ENCODE measurements at regions not wholly inside any gene's neighbourhood (a gene's known extent, or its start where the extent isn't known, plus 50 kb on each side); places are given as distances from the start of the nearest gene placed in this dataset.

DNA sequence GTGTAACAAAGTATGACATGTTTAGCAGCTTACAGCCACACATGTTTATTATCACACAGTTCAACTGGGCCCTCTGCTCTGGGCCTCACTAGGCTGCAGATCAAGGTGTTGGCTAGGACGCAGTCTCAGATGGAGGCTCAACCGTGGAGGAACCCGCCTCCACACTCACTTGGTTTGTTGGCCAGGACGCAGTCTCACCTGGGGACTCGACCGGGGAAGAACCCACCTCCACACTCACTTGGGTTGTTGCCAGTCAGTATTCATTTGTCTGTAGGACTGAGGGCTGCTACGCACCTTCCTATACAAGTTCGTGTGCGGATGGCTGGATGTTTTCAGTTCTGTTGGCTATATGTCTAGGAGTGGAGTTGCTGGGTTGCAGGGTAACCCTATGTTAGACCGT lies 240.7 kb upstream of the CIBAR2 start:
- DNase-seq, result no peak

- no peak for DNase-seq
These were observed 241.8 kb upstream of the CIBAR2 start for GRCh38 chr16:85353839-85354685.

GRCh38 chr16:85354686-85355514 lies 242.6 kb upstream of the CIBAR2 start:
- DNase-seq, result no peak

- no peak for DNase-seq
These were observed 243.2 kb upstream of the CIBAR2 start for GRCh38 chr16:85355515-85355837.

- no peak for DNase-seq
These were observed 243.9 kb upstream of the CIBAR2 start for GRCh38 chr16:85356157-85356556.

GRCh38 chr16:85357323-85357722 lies 245.1 kb upstream of the CIBAR2 start:
- DNase-seq, result no peak

GRCh38 chr16:85357924-85358505 lies 245.7 kb upstream of the CIBAR2 start:
- no peak for DNase-seq

- no peak for DNase-seq
These were observed 246.5 kb upstream of the CIBAR2 start for GRCh38 chr16:85358704-85359146.

DNA sequence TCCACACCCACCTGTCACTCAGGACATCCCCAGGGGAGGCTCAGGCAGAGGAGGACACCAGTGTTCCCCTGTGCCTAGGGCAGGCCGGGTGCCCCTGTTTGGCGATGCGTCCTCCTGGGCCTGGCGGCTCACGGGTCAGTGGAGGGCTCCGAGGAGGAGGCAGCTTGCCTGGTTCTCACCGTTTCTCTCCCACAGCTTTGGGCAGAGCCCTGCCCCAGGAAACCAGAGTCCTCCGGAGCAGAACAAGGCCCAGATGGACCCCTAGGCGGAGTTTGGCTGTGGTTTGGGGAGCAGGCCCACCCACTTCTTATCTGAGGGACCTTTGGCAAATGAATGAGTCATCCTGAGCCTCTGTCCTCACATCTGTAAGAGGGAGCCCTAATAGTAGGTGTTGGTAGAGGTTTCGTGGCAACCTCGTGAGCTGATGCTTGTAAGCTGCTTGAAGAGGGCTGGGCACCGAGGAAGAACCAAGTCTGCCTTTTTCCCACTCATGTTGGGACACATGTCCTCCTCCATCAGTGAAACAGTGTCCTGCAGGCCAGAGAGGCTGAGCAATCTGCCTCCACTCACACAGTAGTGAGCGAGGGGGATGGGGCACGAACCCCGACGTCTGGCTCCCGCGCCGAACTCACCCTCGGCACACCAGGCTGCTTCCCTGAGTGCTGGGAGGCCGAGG lies 247.0 kb upstream of the CIBAR2 start:
- no peak for DNase-seq

DNA sequence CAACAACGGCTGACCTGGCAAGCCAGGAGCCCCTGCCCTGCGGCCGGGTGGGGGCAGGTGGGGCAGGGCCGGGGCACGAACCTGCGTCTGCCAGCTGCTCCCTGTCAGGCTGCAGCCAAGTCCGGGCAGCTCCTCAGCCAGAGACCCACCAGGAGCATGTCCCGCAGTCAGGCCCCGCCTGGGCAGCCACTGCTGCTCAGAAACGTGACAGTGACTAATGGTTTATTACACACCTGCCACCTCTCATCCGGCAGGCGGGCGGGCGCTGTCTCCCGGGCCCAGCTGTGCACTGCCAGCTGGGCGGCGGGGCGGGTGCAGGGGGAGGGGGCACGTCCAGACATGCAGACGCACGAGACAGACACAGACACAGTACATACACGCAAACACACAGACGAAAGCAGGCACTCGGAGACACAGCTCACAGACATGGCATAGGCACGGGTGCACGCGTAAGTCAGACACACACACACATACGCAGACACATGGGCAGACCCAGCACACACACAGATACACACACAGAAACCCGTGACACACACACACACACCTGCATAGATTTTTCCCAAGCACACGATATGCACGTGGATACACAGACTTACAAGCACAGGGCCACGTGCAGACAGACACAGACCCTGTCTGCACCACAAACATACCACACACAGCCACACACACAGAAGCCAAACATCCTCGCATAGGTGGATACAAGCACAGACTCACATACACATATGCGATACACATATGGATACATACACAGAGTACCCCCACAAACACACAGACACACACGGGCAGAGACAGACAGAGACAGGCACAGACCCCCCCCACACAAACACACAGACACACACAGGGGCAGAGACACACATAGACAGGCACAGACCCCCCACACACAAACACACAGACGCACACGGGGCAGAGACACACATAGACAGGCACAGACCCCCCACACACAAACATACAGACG lies 248.3 kb upstream of the CIBAR2 start:
- DNase-seq, result no peak

DNA sequence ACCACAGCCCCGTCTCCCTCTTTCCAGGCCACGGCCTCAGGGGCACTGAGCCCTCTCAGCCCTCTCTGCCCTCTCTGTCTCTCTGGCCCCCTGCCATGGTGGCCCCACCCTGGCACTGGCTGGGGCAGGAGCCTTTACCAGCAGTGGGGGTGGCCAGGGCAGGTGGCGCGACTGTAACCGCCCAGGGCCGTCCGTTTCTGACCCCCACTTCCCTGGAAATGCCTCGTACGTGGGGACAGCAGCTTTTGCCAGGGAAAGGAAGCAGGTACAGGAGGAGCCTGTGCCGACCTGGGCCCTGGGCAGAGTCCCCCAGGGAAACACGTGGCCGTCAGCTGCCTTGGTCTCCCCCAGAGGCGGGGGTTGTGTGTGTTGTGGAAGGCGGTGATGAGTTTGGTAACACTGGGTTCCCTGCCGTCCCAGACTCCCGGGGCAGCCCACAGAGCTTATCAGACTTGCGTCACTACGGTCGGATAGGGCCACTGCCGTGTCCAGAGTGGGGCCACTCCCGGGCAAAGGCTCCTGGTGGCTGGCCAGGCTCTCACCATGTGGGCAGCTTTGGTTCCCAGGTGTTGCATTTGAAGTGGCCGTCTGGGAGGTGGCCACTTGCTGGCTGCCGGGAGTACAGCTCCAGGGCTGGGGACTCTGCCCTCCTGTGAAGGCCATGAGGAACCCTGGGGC lies 249.3 kb upstream of the CIBAR2 start:
- DNase-seq, result no peak

- no peak for DNase-seq
These were observed 250.2 kb upstream of the CIBAR2 start for GRCh38 chr16:85362443-85362842.

- no peak for DNase-seq
These were observed 249.7 kb upstream of the GSE1 start for GRCh38 chr16:85363427-85363826.

GRCh38 chr16:85363881-85364280 lies 249.2 kb upstream of the GSE1 start:
- DNase-seq, result no peak

DNA sequence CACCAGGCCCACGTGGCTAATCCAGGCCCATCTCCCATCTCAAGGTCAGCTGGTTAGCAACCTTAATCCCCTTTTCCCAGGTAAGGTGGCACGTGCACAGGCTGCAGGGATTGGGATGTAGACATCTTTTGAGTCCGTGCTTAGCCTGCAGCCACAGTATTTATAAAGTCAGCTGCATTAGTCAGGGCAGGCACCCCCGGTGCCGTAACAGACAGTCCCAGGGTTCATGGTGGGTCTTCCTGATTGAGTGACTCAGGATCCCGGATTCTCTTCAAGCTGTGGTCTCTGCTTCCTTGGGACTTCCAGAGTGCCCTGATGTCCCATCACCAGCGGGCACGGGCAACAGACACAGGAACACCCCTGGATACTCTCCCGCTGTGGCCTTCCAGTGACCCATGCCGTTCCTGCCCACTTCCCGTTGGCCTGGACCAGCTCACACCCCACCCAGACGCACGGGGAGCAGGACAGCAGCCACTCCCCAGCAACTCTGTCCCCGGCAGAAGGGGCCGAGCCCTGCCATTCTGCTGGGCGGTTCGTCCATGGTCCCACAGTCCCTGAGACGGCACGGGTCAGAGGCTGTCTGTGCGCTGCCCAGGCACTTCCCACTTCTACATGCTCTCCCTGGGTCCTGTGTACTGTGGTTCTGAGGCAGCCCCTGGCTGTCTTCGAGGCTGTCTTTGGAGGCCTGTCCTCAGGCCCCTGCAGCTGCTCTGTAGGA lies 248.6 kb upstream of the GSE1 start:
- no peak for DNase-seq

GRCh38 chr16:85365120-85365519 lies 248.0 kb upstream of the GSE1 start:
- no peak for DNase-seq

DNA sequence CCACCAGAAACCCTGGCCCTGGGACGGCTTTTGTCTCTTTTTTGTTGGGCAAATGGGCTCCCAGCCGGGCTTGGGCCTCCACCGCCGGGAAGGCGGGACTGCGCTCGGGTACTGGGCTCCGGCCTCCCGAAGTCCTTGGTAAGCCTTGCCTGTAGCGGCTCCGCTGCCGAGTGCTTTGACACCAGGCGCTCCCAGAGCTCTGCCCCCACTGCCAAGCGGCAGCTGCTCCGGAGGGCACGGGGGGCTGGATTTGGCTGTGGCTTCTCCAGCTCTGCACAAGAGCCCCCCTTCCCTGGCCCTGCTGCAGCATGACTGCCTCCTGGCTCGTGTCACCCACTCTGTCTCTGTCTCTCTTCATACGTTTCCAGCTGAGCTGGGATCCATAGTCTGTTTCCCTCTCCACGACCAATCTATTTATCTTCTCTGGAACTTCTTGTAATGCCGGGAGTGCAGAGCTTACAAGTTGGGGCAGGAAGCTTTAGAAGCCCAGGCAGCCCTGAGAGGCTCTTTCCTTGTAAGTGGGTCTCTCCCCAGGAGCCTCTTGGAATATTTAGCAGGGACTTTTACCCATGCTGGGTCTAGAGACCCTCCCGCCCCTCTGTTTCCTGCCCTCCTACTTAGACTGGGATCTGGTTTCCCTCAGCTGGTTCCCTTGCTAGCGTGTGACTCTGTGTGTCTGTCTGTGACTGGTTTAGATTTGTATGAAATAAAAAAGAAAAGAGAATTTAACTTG lies 246.9 kb upstream of the GSE1 start:
- DNase-seq, result no peak

DNA sequence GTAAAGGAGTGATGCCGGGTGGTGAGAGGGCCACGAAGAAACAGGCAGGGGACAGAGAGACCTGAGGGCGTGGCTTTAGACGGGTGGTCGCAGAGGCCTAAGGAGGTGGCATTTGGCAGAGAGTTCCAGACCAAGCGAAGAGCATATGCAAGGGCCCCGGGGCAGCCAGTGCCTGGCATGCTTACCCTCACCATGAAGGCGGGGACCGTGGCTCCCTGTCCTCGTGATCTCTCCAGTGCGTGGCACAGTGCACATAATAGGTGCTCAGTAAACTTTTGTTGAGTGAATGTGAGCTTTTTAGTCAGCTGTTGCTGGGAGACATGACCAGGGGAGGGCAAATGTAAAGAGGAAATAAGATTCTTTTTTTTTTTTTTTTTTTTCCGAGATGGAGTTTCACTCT lies 245.6 kb upstream of the GSE1 start:
- no peak for DNase-seq

- DNase-seq, result no peak
These were observed 244.1 kb upstream of the GSE1 start for GRCh38 chr16:85369060-85369459.

Measured in activated CD4-positive, alpha-beta T cell treated with anti-CD3 and anti-CD28 coated beads, Interleukin-2, amount 50 U/mL, for 4 hours (primary cell).